ELF-1 (cell line): ENCODE measurements at regions not wholly inside any gene's neighbourhood (a gene's known extent, or its start where the extent isn't known, plus 50 kb on each side); places are given as distances from the start of the nearest gene placed in this dataset.

Experiments used
- DNase-seq: peaks from one replicate; pipeline ENCODE4 v3.0.0-alpha.2; 2016; ENCODE audit warnings: low read depth, low spot score

DNA sequence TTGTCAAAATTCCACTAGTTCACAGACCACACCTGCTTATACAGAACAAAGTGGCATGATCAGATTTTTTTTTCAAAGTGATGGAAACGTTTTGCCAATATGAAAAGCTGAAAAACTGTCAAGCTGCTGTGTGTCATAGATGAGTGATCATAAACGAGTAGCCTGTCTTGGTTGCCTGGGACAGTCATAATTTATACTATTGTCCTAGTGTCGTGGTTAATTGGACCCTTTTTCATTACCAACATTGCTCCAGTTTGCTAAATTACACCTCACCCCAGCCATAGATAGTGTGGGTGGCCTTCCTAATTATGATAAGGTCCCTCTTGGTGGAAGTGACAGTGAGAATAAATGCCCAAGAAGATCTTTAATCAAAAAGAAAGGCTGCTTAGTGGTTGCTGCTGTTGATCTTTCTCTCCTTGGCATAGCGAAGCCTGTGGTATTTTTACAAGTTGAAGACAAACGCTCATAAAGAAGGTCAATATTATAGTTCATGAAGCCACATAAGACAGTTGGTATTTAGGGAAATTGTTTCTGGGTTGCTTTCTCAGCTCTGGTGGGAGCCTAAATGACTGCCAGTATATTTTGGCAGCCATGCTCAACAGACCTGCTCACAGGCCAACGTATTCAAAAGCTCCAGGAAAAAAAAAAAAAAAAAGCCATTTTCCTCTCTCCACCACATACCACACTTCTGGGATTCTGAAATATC lies 478.1 kb downstream of the PLA2G4A start:
- DNase-seq: no peak

DNA sequence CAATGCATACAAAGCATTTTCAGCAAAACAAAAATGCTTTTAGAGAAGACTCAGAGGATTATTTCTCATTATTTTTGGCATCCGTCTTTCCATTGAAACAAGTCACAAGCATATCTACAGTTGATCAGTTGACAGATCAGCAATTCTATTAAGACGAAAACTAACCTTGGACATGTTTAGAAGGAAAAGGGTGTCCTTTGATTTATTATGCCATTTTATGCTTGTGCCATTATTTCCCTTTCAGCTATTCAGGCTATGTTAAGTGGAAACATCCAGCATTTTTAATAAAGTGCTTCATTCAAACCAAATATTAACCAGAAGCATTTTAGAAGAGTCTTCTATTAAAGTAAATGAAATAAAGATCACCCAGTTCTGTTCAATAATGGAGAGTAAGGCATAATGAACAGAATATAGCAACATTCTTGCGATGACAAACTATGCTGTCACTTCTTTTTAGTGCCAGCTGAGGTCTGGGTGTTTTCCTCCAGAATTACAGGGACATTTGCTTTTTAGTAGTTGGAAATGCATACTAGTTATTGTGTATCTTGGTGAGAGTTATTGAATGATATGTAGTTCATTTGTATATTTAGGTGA lies 481.4 kb downstream of the PLA2G4A start:
- DNase-seq: no peak

DNA sequence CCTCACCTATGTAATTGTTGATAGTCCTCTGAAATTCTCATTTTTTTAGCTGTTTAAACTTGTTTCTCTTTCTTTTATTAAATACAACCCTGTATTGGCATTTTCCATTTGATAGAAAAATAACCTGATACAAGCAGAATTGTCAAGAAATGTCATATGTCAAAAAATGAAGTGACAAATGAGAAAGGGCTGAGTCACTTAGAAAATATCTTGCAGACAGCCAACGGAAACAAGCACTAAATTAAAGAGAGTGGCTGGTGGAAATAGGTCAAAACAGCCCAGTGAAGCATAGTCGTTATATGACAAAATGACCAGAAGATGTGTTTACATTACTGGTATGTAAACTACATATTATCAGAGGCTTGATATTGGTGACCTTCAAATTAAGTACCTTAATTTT lies 484.4 kb downstream of the PLA2G4A start:
- DNase-seq: no peak

DNA sequence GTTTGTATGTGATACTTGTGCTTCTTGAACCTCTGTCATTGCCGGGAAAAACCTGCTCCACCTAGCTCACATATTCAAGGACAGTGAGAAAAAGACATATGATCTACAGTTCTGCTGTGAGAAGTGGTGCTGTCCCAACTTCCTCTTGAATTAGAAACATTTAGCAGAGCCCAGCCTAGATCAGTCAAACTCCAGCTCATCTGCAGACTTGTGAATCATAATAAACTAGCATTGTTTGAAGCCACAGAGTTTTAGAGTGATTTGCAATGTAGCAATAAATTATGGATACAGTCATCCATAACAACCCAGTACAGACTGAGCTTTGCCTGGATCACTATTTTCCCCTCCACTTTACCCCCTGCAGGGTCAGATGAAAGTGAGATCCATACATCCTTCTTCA lies 497.8 kb downstream of the PLA2G4A start:
- no peak for DNase-seq

DNA sequence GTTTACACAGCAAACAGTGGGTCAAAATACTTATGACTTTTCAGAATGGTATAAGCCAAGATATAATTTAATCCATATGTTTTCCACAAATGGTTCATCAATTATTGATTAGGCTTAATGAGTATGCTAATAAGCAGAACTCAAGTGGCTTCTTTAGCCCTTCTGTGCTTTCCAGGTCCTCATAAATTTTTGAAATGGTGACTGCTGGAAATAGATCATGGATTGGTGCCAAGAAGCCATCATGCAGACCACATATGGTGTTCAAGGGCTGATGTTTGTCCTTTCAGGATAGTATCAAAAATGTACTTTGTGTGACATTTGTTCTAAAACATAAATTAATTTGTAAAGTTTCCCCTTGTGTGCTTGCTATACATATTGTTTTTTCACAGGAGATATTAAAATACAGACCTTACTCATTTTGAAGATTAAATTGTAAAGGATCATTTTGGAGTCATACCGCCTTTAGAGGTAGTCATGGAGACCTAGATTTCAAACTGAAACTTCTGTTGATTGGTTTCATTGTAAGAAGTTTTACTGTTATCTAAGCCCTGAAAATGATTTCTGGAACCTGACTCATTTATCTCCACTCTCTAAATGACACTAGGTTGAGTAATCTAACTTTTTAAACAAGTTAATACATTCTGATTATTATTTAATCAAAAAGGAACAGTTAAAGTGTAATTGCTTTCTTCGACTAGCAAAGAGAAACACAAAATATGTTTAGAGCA lies 507.9 kb downstream of the PLA2G4A start:
- no peak for DNase-seq

DNA sequence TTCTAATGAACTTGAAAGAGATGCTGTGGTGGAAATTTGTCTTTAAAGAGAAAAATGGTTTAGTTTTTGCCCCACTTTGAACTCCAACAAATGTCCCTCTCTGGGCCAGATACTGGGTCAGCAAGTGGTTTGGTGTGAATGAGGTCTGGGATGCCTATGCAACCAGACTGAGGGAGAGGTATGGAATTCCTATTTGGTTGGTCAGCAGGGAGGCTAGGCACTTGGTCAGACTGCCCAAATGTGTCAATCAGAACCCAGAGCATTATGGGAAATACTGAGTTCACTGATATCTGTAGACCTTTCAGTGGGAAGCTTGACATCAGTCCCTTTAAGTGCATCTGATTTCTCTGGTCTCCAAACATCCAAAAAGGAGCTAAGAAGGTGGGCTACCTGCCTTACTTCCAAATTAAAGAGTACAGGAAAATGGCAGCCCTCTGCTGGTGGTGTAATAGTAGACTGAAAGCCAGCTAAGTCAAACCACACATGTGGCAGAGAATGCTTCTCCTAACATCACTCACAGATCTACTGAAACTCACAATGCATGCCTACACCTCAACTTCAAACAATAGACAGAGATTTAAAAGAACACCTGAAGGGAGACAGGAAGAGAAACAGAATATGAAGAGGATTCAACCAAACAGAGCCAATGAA lies 510.1 kb downstream of the PLA2G4A start:
- peak; percentile 6 for DNase-seq

DNA sequence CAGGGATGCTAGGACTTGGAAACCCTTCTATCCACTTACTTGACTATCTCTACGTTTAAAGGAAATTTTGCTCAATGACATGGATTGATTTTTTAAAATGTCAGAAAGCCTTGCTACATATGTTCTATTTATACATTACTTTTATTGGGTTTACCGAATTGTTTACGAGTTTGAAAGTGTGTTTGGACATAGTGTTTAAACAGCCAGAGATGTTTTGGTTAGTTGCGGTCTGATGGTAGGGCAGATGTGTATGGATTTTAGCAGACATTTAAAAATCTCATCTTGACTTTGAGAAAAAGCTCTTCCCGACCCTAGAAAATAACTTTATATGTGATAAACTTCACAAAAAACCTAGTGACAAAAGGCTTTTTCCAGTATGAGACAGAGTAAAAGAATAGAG lies 513.7 kb downstream of the PLA2G4A start:
- DNase-seq: no peak

DNA sequence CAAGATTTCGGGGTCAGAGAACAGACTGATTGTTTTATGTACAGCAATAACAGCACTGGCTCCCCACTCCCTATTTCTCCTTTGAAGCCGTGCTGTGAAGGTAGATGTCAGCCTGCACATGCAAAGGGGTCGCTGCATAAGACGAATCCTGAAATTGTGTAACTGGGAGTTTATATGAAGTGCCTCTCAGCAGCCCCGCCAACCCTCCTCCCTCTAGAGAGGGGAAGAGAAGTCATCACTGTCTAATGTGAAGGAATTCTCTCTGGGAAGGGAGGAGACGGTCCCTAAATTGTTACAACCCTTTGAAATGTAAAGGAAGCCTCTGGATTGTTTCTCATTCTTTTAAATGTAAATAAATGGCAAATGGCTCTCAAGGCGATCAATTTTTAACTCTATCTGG lies 545.3 kb downstream of the PLA2G4A start:
- DNase-seq: no peak

DNA sequence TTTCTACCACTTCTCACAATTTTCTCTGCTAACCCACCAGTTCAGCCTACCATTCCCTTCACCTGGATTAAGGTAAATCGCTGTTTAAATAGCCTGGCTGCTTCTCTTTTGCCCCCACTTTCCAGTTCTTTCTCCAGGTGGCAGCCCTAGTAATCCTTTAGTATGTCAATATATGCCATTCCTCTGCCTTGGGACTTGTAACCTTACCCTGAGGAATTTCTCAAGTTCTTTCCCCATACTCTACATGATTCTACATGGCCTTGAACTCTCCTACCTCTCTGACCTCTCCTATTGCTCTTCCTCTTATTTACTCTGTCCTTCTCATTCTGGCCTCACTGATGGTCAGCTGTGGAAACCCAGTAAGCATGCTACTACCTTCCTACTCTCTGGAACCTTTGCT lies 546.0 kb downstream of the PLA2G4A start:
- DNase-seq: no peak

DNA sequence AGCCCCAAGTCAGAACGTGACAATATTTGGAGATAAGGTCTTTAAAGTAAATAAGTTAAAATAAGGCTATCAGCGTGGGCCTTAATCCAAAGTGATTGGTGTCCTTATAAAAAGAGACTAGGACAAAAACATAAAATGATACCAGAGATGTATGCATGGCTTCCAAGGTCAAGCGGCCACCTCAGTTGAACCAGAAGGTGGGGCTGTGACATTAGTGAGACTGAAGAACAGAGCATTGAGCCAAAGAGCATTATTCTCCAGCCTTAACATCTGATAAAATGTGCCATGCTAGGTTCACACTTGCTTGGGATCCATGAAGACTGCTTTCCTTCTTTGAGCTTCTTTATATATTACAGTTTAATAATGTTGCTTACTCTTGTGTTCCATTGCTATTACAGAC lies 554.6 kb downstream of the PLA2G4A start:
- DNase-seq: peak; percentile 19

DNA sequence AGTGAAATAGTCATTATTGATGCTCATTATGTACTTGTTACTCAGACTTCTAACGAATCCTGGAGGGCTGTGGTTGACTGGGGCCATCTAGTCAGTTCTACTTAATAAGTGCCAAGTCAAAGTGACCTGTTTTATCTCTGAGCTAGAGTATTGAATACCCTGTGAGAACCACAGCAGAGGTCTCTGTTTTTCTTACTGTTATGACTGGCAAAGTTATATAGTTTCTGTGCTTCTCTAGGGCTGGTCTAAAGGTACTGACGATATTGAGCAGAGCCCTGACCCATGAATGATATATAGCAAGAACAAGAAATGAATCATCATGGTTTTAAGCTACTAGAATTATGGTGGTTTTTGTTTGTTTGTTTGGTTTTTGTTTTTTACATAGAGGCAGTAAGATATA lies 555.8 kb downstream of the PLA2G4A start:
- no peak for DNase-seq

DNA sequence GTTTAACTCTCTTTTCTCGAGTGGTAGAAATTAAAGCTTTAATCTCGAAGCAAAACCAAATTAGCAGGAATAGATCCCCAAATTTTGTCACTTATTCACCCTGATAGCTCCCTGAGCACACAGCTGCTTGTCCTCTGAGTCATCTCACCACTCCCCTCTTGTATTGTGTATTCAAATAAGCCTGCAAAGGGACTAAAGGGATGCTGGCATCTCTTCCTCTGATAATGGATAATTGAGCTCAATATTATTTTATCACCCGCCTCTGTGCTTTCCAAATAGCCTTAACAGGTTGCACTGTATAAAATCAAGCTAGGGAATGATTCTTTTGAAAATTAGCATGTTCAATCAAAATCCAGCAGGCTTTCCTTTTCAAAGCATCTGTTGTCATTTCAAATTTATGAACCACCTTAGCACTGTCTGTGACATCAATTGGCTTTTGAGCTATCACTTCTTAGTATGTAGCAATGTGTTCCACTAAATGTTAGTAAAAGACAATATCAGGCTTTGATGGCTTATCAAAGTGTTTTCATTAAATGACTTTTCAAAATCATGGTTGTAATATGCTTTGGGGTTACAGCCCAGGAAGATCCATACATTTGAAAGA lies 561.6 kb downstream of the PLA2G4A start:
- no peak for DNase-seq

DNA sequence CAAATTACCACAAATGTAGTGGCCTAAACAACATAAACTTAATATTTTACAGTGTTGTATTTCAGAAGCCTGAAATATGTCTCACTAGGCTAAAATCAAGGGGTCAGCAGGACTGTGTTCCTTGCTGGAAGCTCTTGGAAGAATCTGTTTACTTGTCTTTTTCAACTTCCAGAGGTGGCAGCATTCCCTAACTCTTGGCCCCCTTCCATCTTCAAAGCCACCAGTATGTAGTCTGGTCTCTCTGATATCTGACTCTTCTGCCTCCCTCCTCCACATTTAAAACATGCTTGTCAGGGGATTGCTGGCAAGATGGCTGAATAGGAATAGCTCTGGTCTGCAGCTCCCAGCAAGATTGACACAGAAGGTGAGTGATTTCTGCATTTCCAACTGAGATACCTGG lies 567.5 kb downstream of the PLA2G4A start:
- DNase-seq: peak; percentile 53

DNA sequence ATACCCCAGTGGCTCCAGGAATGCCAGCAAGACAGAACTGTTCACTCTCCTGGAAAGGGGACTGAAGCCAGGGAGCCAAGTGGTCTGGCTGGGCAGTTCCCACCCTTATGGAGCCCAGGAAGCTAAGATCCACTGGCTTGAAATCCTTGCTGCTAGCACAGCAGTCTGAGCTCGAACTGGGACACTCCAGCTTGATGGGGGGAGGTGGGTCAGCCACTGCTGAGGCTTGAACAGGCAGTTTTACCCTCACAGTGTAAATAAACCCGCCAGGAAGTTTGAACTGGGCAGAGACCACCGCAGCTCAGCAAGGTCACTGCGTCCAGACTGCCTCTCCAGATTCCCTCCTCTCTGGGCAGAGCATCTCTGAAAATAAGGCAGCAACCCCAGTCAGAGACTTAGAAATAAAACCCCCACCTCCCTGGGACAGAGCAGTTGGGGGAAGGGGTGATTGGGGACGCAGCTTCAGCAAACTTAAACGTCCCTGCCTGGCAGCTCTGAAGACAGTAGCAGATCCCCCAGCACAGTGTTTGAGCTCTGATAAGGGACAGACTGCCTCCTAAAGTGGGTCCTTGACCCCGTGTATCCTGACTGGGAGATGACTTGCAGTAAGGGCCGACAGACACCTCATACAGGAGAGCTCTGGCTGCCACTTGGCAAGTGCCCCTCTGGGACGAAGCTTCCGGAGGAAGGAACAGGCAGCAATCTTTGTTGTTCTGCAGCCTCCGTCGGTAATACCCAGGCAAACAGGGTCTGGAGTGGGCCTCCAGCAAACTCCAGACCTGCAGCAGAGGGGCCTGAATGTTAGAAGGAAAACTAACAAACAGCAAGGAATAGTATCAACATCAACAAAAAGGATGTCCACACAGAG lies 568.4 kb downstream of the PLA2G4A start:
- peak; percentile 72 for DNase-seq

DNA sequence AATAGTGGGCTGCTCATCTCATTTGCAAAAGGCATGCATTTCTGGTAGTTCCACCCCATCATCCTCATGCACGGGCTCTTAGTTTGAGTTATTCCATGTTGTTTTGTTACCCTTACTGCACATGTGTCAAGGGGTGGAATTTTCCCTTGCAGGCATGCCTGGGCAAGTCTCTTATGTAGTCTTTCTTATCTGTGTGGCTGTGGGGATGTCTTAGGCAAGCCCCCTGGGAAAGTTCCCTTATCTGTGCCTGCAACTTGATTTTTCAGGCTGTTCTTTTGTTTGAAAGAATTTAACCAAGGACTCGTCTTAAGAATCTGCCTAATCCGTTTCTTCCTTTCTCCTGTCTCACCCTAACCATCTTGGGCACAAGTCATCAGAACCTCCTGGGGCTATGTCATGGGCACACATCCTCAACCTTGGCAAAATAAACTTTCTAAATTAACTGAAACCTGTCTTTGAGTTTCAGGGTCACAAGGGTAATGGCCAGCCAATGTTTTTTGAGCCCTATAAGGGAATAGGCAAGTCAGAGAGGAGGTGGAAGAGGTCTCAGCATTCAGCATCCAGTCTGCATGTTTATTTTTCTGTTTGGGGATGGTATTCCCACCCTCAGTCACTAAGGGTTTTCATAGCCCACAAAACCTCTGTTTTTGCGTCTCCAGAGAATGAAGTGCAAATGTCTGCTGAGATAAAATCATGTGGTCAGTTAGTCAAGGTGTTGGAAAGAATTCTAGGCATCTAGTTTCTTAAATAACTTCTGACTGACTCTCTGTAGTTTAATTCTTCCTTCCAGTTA lies 579.7 kb downstream of the PLA2G4A start:
- peak; percentile 66 for DNase-seq

DNA sequence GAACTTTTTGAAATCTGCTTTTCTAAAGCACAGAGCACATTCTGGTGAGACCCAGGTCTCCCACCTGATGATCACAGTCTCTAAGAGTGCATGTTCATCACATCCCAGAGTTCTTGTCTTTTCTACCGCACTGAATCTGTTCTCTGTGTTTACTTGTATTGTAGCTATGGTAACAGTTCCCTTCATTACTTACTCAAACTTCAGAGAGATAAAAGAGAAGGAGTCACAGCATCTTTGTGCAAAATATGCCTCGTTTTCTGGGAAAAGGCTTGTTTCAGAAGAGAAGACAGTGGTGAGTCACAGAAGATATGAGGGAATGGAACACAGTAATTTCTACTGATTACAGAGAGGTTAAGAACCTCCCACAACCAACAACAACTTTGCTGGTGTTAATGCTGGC lies 580.6 kb downstream of the PLA2G4A start:
- peak; percentile 9 for DNase-seq

DNA sequence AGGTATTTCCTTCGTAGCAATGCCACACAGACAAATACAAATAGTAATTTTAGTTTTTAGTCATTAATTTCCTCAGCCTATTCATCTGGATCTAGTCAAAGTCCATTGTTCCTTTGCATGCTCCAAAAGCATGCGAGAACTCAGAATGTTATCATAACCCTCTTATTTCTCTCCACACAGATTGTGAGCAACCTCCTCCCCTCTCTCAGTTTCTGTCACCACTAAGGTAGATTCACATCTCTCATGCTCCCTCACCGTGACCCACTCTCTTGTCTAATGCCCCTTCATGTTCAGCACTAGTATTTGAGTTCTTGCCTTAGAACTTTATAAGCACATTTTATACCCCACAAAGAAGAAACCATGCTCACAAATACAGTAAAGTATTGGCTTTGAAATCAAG lies 582.4 kb downstream of the PLA2G4A start:
- no peak for DNase-seq

DNA sequence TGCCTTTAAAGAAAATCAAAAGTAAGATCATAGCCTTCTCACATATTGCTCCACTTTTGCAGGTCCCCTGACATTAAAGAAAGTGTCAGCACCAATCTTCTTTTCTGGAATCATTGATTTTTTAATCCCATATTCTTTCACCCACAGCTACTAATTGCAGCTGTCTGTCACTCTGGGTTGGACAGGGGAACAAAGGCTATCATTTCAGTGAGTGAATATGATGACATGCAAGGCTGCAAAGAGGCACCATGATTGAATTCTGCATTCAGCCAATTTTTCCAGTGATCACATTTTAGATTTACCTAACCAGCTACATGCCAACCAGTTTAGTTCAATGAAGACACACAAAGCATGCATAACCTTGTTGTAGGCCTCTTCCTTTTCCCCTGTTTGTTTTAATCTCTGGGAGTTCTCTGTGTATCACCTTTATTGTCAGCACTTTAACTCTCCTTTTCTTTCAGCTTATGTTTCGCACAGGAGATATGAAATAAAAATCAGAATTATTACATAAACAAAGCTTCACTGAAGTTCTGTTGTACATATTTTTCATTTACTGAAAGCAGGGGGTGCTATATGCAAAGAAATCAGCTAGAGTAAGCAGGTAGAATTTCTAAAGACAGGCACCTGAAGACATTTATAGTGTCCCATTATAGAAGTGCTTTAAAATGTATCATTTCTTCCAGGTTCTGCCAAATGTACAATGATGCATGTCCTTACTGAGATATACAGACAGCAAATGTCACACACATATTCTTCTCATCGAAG lies 584.8 kb downstream of the PLA2G4A start:
- DNase-seq: no peak

DNA sequence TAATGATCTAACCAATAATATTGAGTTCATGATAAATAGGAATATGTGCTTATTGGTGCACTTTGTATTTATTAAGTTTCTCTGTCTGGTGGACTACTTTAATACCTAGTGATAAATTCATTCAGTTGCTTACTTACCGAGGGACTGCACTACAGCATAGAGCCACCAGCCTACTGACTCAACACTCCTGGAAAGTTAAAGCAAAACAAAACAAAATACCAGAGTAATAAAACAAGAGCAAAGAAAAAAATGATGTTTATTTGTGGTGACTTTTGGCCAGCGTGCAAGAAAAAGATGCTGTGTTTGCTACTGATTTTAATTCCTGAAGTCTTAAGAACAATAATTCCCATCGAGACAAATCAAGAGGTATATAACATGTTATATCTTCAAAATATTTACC lies 586.3 kb downstream of the PLA2G4A start:
- DNase-seq: no peak

DNA sequence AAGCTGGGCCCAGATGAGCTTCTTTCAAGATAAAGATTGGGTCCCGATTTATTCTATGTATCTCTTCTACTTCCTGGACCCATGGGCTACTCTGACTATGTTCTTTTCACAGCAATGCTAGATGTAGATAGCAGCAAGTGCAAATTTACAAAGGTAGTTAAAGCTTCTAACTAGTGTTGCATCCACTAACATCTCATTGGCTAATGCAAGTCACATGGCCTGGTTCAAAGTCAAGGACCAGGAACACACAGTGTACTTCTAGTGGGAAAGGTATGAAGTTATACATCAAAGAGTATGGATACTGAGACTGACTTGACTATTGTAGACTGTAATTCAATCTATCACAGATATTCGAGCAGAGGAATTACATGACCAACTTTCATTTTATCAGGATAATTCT lies 588.8 kb downstream of the PLA2G4A start:
- no peak for DNase-seq
